ENCODE measurements at regions not wholly inside any gene's neighbourhood (a gene's known extent, or its start where the extent isn't known, plus 50 kb on each side); places are given as distances from the start of the nearest gene placed in this dataset.
"Not testable (repeated sequence)": the region's sequence is repeated elsewhere in the genome, so short reads cannot be mapped to it uniquely, and the experiment has no call there.

DNA sequence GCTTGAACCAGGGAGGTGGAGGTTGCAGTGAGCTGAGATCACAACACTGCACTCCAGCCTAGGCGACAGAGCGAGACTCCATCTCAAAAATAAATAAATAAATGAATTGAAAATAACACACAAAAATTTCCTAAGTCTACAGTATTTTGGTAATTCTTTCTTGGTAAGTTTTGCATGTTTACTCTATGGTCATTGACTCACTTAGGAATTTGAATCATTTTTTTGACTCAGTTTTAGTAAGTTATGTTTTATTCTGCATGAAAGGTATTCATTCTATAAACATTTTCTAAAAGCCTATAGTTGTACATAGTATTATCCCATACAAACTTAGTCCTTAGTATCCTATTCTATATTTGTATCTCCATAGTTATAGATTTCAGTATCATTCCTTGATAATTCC is 772.9 kb upstream of the SLIT2 start:
- DNase-seq = no peak

DNA sequence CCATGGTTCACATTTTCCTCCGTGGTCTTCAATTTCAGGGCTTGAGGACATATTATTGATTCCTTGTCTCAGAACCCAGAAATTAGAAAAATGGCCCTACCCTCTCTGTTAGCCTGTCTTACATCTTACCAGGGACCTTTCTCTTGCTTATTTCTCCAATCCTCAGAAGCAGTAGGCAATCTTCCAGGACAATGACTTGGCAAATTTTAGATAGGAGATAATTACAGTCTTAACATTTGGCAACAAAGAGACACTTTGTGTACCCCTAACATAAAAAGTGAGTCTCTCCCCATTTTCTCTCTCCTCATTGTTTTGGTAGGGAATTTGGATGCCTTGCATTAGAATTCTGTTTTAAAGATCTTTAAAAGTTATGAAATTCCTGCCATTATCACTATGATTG is 778.1 kb upstream of the SLIT2 start:
- no peak for DNase-seq

DNA sequence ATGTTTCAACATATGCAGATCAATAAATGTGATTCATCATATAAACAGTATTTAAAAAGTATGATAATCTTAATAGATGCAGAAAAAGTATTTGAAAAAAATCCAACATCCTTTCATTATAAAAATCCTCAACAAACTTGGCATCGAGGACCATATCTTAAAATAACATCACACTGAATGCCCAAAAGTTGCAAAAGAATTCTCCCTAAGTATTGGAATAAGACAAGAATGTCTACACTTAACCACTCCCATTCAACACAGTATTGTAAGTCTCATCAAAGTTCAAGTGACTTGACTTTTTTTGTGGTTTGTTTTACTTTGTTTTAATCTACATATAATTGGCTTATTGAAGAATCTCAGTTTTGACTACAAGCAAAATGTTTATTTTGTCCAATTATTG is 779.0 kb upstream of the SLIT2 start:
- DNase-seq = no peak

DNA sequence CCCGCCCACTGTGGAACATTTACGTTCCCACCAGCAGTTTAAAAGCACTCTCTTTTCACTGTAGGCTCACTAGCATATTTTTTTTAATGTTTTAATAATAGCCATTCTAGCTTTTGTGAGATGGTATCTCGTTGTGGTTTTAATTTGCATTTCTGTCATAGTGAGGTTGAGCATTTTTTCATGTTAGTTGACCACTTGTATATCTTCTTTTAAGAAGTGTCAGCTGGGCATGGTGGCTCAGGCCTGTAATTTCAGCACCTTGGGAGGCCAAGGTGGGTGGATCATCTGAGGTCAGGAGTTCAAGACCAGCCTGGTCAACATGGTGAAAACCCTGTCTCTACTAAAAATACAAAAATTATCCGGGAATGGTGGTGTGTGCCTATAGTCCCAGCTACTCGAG is 781.7 kb upstream of the SLIT2 start:
- DNase-seq = not testable (repeated sequence)

DNA sequence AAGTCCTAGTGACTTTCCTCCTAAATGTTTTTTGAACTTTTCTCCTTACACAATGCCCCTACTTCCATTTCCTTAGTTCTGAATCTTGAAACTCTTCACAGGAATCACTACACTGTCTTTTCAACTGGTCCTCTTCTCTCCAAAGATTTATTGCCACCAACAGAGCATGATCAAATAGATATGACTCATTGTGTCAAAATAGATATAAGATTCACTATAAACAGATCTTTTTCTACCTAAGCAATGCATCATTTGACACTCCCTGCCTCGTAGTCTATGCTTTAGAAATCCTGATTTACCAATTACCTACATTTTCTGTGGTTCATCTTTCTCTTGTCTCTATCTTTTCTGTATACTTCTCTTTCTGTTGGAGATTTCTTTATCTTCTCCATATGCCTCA is 789.6 kb upstream of the SLIT2 start:
- no peak for DNase-seq

DNA sequence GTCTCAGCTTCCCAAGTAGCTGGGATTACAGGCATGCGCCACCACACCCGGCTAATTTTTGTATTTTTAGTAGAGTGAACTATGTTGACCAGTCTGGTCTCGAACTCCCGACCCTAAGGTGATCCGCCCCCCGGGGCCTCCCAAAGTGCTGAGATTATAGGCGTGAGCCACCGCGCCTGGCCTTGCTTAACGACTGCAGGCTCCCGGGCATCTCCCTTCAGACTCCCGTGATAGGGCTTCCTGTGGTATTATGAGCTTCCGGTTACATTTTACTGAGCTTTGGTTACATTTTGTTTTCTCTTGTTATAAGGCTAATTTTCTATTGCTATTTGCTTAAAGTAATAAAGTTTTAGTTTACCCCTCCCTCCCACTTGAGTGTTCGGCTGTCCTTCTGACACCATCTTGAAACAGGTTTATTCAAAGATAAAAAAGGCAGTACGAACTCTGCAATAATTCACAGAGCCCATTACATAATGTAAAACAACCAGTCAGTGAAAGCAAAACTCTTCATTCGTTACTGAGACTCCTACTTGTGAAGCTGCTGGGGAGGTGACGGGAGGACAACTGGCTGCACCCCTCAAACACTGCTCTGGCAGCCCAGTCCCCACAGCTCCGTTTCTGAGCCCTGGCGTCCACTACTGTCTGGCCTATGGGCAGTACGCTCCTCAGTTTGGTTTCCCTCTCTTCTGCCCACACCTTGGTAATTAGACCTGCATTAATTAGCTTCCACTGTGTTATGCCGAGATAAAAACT is 795.7 kb upstream of the SLIT2 start:
- no peak for DNase-seq

DNA sequence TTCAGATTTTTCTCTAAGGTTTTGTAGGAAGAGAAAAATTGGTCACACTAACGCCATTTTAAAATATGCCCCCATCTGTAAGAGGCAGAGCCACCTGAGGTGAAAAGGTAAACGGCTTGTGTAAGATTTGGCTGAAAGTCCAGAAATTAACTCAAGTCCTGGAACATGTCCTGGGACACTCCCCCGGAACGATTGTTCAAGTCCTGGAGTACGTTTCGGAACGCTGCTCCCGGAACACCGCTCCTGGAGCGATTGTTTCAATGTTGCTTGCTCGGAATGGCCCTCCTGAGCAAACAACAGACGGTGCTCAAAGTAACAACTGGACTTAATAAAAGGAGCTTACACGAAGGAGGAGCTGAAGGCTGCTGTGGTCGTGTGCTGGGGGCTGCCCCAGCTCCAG is 796.5 kb upstream of the SLIT2 start:
- no peak for DNase-seq

DNA sequence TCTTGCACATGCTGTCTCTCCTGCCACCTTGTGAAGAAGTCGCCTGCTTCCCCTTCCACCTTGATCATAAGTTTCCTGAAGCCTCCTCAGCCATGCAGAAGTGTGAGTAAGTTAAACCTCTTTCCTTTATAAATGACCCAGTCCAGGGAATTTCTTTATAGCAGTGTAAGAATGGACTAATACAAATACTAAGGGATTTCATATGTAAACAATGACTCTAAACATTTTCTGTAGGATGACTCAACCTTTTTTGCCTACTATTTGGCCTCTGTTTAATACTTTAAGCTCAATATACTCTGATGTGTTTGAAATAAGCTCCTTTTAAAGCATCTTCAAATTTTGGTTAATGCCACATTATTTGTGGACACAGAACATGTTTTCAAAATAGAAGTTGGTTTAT is 813.5 kb upstream of the SLIT2 start:
- no peak for DNase-seq

DNA sequence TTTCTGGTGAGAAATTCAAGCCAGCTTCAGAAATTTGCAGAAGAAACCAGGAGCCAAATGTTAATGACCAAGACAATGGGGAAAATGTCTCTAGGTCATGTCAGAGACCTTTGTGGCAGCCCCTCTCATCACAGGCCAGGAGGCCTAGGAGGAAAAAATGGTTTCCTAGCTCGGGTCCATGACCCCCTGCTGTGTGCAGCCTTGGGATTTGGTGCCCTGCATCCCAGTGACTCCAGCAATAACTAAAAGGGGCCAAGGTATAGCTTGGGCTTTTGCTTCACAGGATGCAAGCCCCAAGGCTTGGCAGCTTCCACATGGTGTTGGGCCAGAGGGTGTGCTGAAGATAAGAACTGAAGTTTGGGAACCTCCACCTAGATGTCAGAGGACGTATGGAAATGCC is 814.7 kb upstream of the SLIT2 start:
- DNase-seq = no peak

DNA sequence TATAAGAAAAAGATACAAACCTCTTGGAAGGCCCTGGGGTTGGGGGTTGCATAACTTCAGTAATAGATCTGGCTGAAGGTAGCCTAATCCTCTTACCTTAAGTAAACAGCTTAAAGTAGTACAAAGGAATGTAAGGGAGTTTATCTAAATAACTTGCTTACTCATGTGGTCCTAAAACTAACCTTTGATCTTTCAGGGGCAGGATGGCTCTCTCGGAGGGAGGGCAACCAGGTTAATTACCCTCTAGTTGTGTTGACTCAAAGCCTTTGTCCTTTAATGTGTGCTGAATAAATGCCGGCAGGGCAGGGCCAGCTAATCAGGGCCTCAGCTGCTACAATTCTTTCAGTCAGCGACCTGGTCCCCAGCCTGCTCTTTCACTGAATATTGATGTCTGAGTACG is 822.0 kb upstream of the SLIT2 start:
- no peak for DNase-seq

DNA sequence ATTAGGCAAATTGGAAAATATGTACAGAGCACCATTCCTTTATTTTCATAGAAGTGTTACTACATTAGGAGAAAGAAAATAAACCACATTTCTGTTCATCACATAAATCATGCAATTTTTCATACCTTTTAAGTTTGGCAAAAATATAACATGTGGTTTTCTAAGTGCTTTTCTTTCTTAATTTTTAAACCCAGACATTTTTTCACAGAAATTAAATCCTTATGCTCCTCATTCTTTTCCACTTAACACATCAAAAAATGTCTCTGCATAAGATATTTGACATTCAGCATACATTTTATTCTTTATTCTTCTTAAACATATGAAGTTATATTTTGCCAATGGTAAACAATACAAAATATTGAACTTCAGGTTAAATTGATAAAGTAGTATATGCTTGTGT is 826.6 kb upstream of the SLIT2 start:
- no peak for DNase-seq

DNA sequence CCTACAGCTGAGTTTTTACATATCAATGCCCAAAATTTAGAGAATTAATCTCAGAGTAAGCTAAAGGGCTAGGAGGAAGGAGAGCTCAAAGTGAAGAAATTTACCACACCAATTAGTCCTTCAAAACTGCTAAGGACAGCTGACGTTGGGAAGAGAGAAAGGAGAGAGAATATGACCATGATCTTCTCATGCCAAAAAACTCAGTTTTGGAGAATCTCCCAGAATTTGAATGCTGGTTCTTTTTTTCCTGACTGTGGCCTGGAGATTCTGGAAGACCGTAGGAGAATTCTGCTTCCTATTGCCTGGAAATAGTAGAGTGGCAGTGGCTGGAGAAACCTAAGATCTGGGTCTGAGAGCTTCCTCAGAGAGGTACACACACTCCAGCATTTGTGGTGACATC is 834.4 kb upstream of the SLIT2 start:
- no peak for DNase-seq

DNA sequence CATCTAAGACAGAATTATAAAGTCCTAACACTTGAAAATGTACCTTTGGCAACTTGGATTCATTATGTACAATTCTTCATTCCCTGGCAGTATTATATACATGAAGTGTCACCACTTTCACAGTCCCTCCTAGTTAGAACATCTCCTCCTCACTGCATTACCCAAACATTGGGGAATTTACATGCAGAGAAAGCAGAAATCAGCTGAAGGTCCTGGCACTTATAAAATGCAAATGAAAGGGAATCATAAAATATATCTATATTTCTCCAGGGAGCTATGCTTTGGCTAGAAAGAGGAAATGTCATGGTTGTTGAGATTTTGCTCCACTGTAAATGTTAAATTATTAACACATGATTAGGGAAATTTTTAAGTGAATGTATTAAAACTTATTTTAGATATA is 835.6 kb upstream of the SLIT2 start:
- DNase-seq = no peak

DNA sequence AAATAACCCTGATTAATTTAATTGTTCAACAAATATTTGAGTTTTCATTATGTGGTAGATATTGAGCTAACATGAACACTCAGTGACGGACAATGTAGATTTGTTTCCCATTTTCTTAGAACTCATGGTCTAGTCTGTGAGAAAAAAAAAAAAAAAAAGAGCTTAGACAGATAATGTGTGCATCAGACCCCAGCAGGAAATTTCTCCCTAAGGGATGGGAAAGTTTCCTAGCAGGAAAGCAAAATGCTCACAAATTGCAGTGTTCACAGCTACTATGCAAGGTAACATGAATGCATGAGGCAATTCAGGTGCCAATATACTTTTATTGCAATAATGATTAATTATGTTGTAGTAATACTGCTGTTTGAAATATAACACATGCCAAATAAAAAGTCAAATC is 843.2 kb upstream of the SLIT2 start:
- no peak for DNase-seq

DNA sequence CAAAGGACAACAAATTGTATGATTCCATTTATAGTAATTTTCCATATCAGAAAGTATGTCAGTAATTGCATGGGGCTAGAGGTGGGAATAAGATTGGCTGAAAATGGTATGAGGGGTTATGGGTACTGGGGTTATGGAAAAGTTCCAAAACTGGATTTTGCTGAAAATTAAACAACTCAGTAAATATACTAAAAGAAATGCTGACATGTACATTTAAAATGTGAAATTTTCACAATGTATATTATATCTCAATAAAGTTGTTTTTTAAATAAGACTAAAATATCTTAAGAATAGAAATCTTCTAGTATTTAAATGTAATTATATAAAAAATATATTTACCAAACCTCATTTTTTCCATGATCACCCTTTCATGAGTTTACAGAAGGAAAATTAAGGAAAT is 844.9 kb upstream of the SLIT2 start:
- DNase-seq = no peak

DNA sequence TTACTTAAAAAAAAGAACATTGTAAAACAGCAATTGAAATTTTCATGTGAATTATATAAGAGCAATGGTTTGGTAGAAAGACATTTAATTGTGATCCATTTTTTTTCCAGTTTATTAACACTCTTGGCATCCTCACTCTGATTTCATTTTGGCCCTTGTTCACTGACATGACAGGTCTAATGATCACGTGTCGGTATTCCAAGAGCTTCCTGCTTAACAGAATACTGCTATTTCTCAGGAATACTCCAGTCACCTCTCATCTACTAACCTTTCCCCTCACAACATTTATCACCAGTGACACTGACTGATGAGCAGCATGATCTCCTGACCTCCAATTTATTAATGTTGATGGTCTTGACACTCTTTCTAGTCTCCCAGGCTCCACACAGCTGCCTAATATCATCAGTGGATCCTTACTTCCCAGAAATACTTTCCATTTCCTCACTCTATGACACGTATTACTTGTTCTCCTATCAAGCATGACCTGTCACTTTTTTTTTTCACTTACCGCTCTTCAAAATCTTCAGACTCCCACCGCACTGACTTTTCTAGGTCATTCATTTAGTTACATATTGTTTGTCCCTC is 847.8 kb upstream of the SLIT2 start:
- DNase-seq = no peak

DNA sequence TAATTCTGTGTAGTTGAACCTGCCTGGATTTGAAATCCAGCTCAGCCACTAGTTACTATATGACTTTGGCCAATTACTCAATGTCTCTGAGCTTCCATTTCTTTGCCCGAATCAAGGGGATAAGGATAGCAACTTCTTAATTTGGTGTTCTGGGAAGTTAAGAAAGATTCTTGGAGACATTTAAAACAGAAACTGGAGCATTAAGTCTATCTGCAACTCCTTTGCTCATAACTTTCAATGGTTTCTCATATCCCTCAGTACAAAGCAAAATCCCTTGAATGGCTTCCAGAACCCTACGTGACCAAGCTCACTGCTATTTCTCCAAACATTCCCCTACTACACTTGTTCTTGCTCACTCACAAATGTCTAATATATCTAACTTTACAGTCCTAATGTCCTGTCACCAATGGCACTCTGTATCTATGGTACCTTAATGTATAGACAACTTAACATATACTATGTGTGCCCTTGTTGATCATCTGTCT is 849.1 kb upstream of the SLIT2 start:
- DNase-seq = no peak

DNA sequence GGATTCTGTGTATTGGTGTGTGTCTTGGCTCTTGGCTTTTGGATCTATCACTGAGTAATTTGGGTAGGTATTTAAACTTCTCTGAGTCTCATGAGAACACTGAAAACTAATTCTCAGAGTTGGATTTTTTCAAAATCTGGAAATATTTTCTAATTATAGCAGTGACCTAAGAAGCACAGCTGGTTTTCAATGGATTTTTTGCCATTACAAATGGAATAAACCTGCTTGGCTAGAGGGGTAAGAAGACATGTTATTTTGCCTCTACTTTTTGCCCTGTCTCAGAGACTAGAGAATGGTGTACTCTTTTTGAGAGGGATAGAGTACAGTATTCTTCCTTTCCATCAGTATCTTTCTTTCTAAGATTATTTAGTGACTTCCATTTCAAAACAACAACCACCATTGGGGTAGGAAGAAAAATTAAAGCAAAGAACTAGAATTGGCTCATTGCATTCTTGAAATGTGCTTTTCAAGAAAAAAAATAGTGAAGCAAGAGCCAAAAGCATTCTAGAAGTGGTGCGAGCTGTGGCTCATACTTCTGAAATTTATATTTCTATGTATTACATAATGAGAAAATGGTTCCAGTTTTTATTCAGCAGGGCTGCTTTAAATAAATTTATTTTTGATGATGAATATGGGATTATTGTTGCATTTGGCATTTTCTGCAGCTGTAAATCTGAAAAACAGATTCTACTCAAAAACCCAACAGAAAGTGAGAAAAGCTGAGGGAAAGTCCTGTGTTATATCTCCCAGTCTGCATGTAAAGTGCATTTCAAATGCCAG is 850.2 kb upstream of the SLIT2 start:
- no peak for DNase-seq

DNA sequence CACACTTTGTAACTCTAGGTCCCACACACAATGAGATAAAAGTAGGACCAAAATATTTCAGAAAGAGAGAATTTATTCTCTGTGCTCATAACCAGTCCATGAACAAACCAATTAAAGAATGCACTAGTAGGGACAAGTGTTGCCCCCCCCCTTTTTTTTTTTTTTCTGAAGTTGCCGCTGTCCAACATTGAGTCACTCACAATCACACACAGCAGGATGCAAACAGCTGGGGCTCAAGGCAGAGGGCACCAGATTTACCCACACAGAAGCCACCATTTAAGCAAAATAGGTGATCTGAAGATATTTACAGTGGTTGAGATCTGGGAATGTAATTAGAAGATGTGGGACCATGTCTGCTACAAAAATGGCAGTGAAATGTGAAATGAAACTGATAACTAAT is 850.9 kb upstream of the SLIT2 start:
- DNase-seq = no peak

DNA sequence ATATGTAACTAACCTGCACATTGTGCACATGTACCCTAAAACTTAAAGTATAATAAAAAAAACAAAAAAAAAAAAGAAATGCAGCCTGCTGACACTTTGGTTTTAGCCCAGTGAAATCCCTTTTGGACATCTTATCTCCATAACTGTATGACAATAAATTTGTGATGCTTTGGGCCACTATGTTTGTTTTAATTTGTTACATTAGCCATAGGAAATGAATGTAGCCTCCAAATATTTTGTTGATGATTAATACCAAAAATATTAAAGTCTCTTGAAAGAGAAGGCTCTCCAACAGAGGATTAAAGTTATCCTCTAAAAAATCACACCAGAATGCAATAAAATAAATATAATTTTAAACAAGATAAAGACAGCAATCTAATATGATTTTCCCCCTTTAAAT is 852.7 kb upstream of the SLIT2 start:
- no peak for DNase-seq

DNA sequence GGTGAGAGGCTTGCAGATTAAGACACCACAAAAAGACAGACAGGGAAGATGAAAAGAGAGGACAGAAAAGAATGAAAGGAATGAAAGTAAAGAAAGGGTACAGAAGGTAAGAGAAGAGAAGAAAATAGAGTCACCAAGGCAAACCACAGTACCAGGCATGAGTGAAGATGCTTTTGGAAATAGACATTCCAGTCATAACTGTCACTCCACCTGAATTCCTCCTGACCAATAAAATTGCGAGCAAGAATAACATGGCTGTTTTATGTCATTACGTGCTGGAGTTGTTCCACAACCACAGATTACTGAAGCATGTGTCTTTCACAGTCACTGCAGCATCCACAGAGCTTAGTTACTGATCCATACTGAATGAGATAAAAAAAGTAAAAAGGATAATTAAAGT is 864.9 kb upstream of the SLIT2 start:
- no peak for DNase-seq

DNA sequence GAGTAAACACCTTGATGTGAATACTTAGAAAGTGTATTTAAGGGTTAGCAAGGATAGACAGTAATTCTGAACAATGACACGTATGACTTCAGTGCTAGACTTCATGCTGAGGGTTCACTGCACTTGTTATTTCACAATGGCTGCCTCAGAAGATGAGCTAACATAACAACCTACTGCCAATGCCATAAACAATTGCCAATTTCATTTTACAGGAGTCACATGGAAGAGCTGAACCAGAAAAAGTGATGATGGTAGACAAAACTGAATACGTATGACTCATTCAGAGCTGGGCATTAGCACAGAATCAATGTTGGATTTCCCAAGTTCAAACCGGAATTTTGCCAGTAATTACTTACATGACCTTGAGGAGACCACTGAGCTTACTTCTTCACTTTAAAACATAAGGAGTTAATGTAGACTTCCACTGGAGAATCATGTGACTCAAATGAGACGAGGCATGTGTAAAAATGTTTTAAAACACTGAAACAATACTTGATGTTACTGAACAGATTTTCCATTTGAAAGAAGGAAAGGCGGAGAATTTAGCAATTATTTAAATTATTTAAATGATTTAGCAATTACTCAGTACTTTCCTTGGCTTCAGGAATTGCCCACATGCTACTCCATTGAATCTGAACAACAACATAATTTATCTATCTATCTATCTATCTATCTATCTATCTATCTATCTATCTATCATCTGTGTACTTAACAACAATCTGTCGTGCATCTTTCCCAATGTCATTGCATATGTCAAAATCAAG is 868.5 kb upstream of the SLIT2 start:
- DNase-seq = no peak

DNA sequence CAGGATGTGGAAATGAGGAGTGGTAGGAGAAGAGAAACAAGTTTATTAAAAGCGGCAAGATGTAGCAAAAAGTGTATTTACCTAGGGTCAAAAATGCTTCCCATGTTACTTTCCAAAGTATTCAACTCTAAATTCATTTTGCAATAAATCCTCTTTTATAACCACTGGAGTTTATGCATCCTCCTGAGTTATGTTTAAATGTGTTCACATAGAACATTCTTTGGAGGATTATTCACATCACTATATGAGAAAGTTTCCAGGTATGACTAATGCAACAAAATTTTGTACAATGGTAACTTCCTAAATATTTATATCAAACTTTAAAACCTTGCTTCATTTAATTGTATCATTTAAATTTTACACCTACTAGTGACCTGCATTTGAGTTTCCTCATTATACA is 870.6 kb upstream of the SLIT2 start:
- DNase-seq = no peak

DNA sequence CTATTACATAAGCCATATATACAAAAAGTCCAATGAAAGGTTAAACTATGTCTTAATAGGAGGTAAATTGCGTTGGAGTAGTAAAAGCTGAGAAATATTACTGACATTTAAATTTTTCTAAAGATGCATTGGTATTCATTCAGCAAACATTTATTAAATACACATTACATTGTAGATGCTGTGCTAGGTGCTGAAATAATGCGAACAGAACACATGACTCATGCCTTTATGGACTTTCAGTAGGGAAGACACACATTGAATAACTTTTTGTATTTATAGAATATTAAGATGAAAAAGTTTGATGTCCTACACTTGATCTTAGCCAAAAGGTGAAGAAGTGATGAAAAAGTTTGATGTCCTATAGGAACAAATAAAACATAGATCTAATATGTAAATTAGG is 871.1 kb upstream of the SLIT2 start:
- DNase-seq = no peak
